Uterus (tissue), 3 donors: ENCODE measurements at regions not wholly inside any gene's neighbourhood (a gene's known extent, or its start where the extent isn't known, plus 50 kb on each side); places are given as distances from the start of the nearest gene placed in this dataset.
"Not testable (repeated sequence)": the region's sequence is repeated elsewhere in the genome, so short reads cannot be mapped to it uniquely, and the experiment has no call there.

Source experiments
- DNase-seq, 2 donors: peaks; one replicate each; pipeline ENCODE4 v3.0.0-alpha.2; 2019 to 2020
- H3K27ac ChIP-seq, 2 donors: fragments of 200-600 bp; sonication (generic); 1 replicate in 1 of 2; 2 replicates in 1 of 2; pipeline ENCODE4 v1.5.1; 2016 to 2018
- H3K27me3 ChIP-seq, 2 donors: fragments of 200-600 bp; sonication (generic); one replicate each; pipeline ENCODE4 v1.5.1; 2018 to 2019; ENCODE audit warnings: control low read depth in 1 of 2
- H3K36me3 ChIP-seq, 2 donors: fragments of 200-600 bp; sonication (generic); one replicate each; pipeline ENCODE4 v1.5.1; 2019; ENCODE audit warnings: control low read depth in 1 of 2
- H3K4me1 ChIP-seq, 2 donors: fragments of 200-600 bp; sonication (generic); one replicate each; pipeline ENCODE4 v1.5.1; 2018 to 2019; ENCODE audit warnings: control low read depth in 1 of 2
- H3K4me3 ChIP-seq, 2 donors: fragments of 200-600 bp; sonication (generic); 1 replicate in 1 of 2; 2 replicates in 1 of 2; pipeline ENCODE4 v1.5.1; 2018 to 2019; ENCODE audit warnings: mild to moderate bottlenecking in 1 of 2
- H3K9me3 ChIP-seq, 2 donors: fragments of 200-600 bp; sonication (generic); one replicate each; pipeline ENCODE4 v1.5.1; 2019; ENCODE audit warnings: control low read depth in 1 of 2
- POLR2A ChIP-seq, 2 donors: fragments of 450-650 bp; IDR thresholded peaks; one replicate each; pipeline ENCODE4 v1.6.1; 2016; ENCODE audit warnings: antibody characterized with exemption in 2 of 2, mild to moderate bottlenecking in 1 of 2, moderate library complexity in 1 of 2
- intact Hi-C: fragments of 100-400 bp; cut with DNase I; formaldehyde crosslinking; loops from one replicate; pipeline ENCODE4 v1.15.1; 2023; ENCODE audit warnings: low total_unique reads
- TF ChIP-seq, protein P1 (sequence below), 4 experiments: fragments of 200-600 bp in 2 of 4; fragments of 450-650 bp in 2 of 4; sonication (generic) in 2 of 4; IDR thresholded peaks; one replicate each; pipeline ENCODE4 v1.5.1; 2016 to 2019; ENCODE audit warnings: antibody characterized with exemption in 4 of 4, mild to moderate bottlenecking in 2 of 4, moderate library complexity in 1 of 4
- donor health status: DM: yes; HTN: yes; CAD: no.

DNA sequence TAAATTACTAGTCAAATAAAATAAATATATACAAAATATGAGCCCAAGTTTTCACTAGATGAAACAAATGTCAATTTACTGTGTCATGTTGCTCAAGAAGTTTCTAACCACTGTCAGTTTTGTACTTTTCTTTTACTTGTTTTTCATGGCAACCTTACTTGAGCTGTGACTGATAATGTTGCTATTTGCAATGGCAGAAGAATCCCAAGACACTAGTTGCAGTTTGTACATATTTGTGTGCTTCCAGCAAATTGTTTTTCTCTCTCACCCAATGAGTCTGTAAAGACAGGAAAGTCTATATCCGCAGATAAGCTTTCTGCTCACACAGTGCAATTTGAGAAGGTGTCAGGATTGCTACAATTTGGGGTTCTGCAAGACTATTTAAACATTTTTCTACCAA is 338.6 kb upstream of the PCSK5 start:
- intact Hi-C loops: no loop called here

DNA sequence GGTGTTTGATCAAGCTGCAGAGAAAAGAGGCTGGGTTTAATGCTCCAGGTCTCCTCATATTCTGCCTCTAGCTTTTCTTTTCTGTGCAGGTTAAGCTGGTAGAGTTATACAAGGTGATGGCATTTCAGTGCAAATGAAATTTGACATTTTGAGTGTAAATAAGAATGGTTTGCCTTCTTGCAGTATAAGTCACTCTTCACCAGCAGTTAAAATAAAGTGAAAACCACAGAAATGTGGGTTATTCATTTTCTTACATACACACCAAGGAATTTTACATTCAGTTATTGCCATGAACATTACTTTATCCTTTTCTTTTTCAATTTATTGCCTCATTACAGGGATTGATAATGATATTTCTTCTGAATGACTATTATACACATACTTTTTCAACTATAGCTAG is 337.5 kb upstream of the PCSK5 start:
- Histone ChIP-seq H3K9me3 (no peaks in the 10 kb centered on the region), H3K27ac (no peak overlapping the region), H3K27me3 (no peaks in the 10 kb centered on the region), H3K4me3 (no peak overlapping the region), H3K4me1 (no peaks in the 10 kb centered on the region), H3K36me3 (no peaks in the 10 kb centered on the region)
- DNase-seq: no peak
- TF ChIP-seq, protein P1, sequence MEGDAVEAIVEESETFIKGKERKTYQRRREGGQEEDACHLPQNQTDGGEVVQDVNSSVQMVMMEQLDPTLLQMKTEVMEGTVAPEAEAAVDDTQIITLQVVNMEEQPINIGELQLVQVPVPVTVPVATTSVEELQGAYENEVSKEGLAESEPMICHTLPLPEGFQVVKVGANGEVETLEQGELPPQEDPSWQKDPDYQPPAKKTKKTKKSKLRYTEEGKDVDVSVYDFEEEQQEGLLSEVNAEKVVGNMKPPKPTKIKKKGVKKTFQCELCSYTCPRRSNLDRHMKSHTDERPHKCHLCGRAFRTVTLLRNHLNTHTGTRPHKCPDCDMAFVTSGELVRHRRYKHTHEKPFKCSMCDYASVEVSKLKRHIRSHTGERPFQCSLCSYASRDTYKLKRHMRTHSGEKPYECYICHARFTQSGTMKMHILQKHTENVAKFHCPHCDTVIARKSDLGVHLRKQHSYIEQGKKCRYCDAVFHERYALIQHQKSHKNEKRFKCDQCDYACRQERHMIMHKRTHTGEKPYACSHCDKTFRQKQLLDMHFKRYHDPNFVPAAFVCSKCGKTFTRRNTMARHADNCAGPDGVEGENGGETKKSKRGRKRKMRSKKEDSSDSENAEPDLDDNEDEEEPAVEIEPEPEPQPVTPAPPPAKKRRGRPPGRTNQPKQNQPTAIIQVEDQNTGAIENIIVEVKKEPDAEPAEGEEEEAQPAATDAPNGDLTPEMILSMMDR (IDR thresholded peaks at IDR 0.05): no peak
- TF ChIP-seq POLR2A (IDR thresholded peaks at IDR 0.05): no peak
- intact Hi-C loops: no loop called here

More for the DNA sequence above, 338.6 kb upstream of the PCSK5 start:
- no peak for DNase-seq
- Histone ChIP-seq H3K4me3 (no peak overlapping the region), H3K9me3 (no peaks in the 10 kb centered on the region), H3K4me1 (no peaks in the 10 kb centered on the region), H3K27me3 (no peaks in the 10 kb centered on the region), H3K27ac (no peak overlapping the region), H3K36me3 (no peaks in the 10 kb centered on the region)
- no peak for TF ChIP-seq POLR2A (IDR thresholded peaks at IDR 0.05)
- TF ChIP-seq, protein P1 (IDR thresholded peaks at IDR 0.05): no peak

DNA sequence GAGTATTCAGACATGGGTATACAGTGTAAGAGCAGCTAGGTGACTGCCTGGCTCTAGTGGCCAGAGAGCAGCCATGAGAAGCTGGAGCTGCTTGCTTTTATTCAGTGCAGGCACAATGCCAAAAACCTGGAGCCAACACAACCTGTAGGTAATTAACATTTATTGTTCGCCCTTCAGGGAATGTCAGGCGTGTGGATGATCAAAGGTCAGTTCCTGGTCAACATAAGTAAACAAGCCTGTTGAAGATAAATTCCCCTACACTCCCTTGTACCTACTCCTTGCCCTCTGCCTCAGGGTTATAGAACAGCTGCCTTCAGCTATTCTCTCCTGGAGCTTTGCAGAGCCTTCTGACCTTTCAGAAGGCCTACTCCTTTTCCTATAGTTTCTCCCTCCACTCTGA is 323.7 kb upstream of the PCSK5 start:
- H3K27me3 ChIP-seq, intact Hi-C loops, H3K4me3 ChIP-seq, H3K27ac ChIP-seq, H3K4me1 ChIP-seq, H3K9me3 ChIP-seq, H3K36me3 ChIP-seq, DNase-seq: not testable (repeated sequence)

DNA sequence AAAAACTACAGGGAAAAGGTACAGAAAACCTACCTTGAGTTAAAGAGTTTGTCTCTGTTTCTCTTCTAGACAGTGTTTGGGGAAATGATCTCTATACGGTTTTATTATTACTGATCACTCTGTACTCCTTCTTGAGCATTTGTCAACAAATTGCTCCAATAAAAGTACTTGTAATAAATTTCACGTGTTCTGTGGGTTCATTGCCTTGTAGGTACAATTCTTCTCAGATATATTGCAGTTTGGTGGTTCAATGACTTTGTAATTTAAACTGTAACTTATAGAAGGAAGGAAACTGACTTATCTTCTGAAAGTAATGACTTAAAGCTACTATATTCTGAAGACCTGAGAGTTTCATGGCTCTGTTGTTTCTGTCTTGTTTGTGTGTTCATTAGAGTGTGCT is 319.9 kb upstream of the PCSK5 start:
- intact Hi-C loops: no loop called here
- no peaks in the 10 kb centered on the region for H3K36me3 ChIP-seq
- no peaks in the 10 kb centered on the region for H3K4me1 ChIP-seq
- DNase-seq: no peak
- no peak overlapping the region for H3K27ac ChIP-seq
- H3K27me3 ChIP-seq: no peaks in the 10 kb centered on the region
- no peaks in the 10 kb centered on the region for H3K9me3 ChIP-seq
- H3K4me3 ChIP-seq: no peak overlapping the region
- TF ChIP-seq POLR2A (IDR thresholded peaks at IDR 0.05): no peak
- TF ChIP-seq, protein P1 (IDR thresholded peaks at IDR 0.05): no peak

DNA sequence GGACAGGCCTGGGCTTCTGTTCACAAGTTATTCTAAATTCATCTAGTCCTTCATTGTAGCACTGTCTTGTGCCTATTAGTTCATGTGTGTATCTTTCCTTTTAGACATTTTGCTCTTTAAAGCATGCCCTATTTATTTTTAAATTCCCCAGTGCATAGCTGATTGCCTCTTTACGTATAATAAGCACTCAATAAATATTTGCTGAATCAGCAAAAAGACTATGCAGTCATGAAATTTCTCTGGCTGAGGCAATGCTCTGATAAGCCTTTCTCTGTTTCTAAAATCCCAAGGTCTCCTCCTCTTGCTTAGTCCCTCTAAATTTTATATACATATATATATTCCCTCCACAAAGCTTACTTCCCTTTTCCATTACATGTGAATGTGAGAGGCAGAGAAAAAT is 315.9 kb upstream of the PCSK5 start:
- H3K4me3 ChIP-seq: no peak overlapping the region
- H3K27ac ChIP-seq: no peak overlapping the region
- intact Hi-C loops: no loop called here
- H3K36me3 ChIP-seq: no peaks in the 10 kb centered on the region
- DNase-seq: no peak
- no peaks in the 10 kb centered on the region for H3K27me3 ChIP-seq
- TF ChIP-seq, protein P1 (IDR thresholded peaks at IDR 0.05): no peak
- no peak for TF ChIP-seq POLR2A (IDR thresholded peaks at IDR 0.05)
- H3K4me1 ChIP-seq: no peaks in the 10 kb centered on the region
- H3K9me3 ChIP-seq: no peaks in the 10 kb centered on the region

DNA sequence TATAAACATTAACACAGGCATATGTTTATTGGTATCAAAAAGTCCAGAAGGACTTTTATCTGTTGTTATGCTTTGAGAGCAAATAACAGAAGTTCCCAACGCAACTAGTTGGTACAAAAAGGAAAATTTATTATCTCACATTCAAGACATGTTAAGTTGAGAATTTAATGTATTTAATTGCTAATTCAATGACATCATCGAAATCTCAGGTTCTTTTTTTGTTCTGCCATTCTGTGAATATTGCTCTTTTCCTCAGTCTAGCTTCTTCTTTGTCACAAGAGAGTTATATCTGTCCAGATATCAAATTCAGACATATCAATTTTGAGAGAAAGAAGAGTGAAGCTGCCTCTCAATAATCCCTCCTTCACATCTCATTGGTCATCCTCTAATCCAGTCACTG is 307.6 kb upstream of the PCSK5 start:
- intact Hi-C loops: no loop called here
- H3K9me3 ChIP-seq: no peaks in the 10 kb centered on the region
- no peak overlapping the region for H3K4me3 ChIP-seq
- no peaks in the 10 kb centered on the region for H3K4me1 ChIP-seq
- DNase-seq: no peak
- no peaks in the 10 kb centered on the region for H3K36me3 ChIP-seq
- TF ChIP-seq, protein P1 (IDR thresholded peaks at IDR 0.05): no peak
- TF ChIP-seq POLR2A (IDR thresholded peaks at IDR 0.05): no peak
- H3K27me3 ChIP-seq: no peaks in the 10 kb centered on the region
- no peak overlapping the region for H3K27ac ChIP-seq
